WERI-Rb-1 (cell line): ENCODE measurements at regions not wholly inside any gene's neighbourhood (a gene's known extent, or its start where the extent isn't known, plus 50 kb on each side); places are given as distances from the start of the nearest gene placed in this dataset.

Experiments used
- DNase-seq: peaks from one replicate; pipeline ENCODE4 v3.0.0-alpha.2; 2020
- H3K27ac ChIP-seq: fragments of 250-450 bp; sonication (Bioruptor Pico); 2 replicates; pipeline ENCODE4 v1.5.1; 2020; ENCODE audit warnings: mild to moderate bottlenecking, moderate library complexity
- H3K27me3 ChIP-seq: fragments of 250-450 bp; sonication (Bioruptor Pico); 2 replicates; pipeline ENCODE4 v1.5.1; 2021; ENCODE audit warnings: mild to moderate bottlenecking, low read depth, moderate library complexity; ENCODE audit not compliant: insufficient read depth, severe bottlenecking
- H3K36me3 ChIP-seq: fragments of 250-450 bp; sonication (Bioruptor Pico); 2 replicates; pipeline ENCODE4 v1.5.1; 2020; ENCODE audit warnings: mild to moderate bottlenecking, moderate library complexity
- H3K4me3 ChIP-seq: 2 replicates; pipeline ENCODE4 v1.5.1; 2011; ENCODE audit warnings: low read depth, mild to moderate bottlenecking, control low read depth, low read length
- H3K9me3 ChIP-seq: fragments of 250-450 bp; sonication (Bioruptor Pico); 2 replicates; pipeline ENCODE4 v1.5.1; 2021; ENCODE audit warnings: mild to moderate bottlenecking, moderate library complexity; ENCODE audit not compliant: severe bottlenecking
- TF ChIP-seq, protein P1 (sequence below): IDR thresholded peaks from 2 replicates; pipeline ENCODE4 v1.5.1; 2011; ENCODE audit warnings: low read depth, mild to moderate bottlenecking, control low read depth, inconsistent platforms, low read length

DNA sequence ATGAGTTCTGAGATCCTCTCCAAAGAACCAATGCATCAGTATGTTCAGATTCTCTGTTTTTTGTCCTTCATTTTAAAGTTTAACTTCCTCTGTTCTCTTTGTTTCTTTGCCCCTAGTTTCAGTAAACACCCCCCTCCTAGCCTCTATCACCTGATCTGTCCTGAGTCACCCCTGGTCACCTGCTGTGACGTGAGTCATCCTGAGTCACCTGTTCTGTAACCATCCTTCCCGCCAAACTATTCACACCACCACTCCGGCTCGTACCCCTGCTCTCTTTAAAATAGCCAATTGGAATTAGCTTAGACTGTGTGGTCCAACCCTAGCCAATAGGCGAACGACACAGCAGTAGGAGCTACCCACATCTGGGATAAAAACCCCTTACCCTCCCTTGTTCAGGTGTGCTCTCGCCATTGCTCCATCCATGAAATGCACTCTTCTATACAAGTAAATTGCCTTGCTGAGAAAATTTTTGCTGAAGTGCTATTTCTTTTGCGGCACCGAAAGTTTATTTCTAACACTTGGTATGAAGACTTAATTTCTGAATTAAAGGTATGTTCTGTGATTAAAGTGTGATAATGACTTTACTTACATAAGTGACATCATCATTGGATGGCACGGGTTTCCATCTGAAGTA lies 318.4 kb downstream of the AASDHPPT start:
- Histone ChIP-seq H3K27ac (no peak overlapping the region), H3K27me3 (no peaks in the 10 kb centered on the region), H3K4me3 (no peak overlapping the region), H3K36me3 (no peaks in the 10 kb centered on the region), H3K9me3 (peaks cover 10% of the 10 kb centered on the region)
- TF ChIP-seq, protein P1, sequence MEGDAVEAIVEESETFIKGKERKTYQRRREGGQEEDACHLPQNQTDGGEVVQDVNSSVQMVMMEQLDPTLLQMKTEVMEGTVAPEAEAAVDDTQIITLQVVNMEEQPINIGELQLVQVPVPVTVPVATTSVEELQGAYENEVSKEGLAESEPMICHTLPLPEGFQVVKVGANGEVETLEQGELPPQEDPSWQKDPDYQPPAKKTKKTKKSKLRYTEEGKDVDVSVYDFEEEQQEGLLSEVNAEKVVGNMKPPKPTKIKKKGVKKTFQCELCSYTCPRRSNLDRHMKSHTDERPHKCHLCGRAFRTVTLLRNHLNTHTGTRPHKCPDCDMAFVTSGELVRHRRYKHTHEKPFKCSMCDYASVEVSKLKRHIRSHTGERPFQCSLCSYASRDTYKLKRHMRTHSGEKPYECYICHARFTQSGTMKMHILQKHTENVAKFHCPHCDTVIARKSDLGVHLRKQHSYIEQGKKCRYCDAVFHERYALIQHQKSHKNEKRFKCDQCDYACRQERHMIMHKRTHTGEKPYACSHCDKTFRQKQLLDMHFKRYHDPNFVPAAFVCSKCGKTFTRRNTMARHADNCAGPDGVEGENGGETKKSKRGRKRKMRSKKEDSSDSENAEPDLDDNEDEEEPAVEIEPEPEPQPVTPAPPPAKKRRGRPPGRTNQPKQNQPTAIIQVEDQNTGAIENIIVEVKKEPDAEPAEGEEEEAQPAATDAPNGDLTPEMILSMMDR, result no peak
- DNase-seq, result no peak

DNA sequence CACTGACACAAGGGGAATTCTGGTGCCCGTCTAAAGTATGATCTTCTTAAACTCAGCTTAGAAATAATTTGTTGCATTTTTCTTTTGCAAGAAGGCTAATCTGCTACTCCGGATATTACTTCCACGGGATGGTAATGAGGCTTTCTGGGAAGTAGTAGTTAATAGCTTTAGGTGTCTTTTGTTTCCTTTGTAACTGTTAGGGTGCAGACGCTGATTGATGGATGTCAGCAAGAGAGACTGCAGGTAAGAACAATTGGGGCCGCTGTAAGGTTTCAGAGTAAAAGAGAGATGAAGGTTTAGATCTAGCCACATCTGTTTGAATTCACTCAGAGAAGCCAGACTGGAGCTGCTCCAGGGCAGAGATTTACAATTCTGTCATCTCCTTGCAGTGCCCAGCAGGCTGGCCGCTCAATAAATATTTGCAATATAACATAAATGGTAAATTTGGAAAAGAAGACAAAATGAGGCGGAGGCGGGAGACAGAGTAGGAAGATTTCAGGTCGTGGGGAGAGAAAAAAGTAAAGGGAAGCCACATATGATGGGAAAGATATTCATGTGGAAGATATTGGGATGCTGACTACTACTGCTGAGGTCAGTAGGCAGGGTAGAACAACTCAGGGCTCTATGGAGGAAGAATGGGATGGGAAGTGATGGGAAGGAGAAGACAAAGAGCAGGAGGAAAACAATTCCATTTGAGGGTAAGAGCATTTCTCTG lies 320.5 kb downstream of the AASDHPPT start:
- H3K27me3 ChIP-seq, result no peaks in the 10 kb centered on the region
- peak overlapping the region; percentile 5; the same call in 1 of the 2 replicates for H3K27ac ChIP-seq
- H3K9me3 ChIP-seq, result peaks cover 10% of the 10 kb centered on the region
- peak; percentile 16 for DNase-seq
- TF ChIP-seq, protein P1, result no peak
- H3K4me3 ChIP-seq, result no peak overlapping the region
- H3K36me3 ChIP-seq, result no peaks in the 10 kb centered on the region

DNA sequence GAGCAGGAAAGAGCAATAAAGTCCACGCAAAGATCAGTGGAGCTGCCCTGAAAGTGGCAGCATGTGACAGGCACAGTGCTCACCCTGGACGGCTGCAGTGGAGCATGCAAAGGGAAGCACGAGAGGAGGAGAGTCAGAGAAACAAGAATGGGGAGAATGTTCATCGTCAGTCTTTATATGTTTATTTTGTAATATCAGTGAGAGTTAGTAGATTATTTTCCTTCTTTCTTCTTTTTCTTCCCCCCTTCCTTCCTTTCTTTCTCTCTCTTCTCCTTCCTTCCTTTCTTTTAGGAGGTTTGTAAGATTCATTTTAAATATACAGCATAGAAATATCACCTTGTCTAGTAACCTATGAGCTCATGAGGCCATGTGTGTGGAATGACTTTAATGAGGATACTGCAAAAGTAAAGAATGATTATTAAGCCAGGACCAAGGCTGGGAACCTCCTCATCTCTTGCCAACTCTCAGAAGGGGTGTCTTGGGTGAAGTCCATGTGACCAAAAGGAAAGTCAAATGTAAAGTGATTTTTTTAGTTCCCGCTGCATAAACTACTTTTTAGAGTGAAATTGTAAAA lies 321.1 kb downstream of the AASDHPPT start:
- no peaks in the 10 kb centered on the region for H3K27me3 ChIP-seq
- no peak for DNase-seq
- no peak overlapping the region for H3K4me3 ChIP-seq
- H3K36me3 ChIP-seq, result no peaks in the 10 kb centered on the region
- no peak overlapping the region for H3K27ac ChIP-seq
- TF ChIP-seq, protein P1, result no peak
- peaks cover 10% of the 10 kb centered on the region for H3K9me3 ChIP-seq

DNA sequence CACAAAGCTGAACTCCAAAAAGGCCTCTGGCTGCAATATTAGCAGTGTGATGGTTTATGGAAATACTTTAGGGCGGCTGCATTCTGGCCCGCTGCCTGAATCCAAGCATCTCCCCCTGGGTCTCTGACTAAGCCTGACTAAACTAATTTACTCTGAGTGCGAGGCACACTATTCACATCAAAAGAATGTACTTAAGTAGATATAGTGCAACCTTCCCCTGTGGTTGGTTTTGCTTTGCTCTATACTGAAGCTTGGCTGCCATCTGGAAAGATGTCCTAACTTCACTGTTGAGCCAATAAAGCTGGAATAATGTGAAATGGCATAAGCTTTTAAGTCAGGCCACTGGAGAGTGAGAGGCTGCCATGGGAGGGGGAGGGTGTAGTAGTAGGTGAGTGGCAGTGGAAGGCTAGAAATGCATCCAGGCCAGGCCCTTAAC lies 321.6 kb downstream of the AASDHPPT start:
- Histone ChIP-seq H3K9me3 (peaks cover 10% of the 10 kb centered on the region), H3K36me3 (no peaks in the 10 kb centered on the region), H3K27ac (no peak overlapping the region), H3K27me3 (no peaks in the 10 kb centered on the region), H3K4me3 (no peak overlapping the region)
- peak; percentile 71 for DNase-seq
- TF ChIP-seq, protein P1, result no peak

DNA sequence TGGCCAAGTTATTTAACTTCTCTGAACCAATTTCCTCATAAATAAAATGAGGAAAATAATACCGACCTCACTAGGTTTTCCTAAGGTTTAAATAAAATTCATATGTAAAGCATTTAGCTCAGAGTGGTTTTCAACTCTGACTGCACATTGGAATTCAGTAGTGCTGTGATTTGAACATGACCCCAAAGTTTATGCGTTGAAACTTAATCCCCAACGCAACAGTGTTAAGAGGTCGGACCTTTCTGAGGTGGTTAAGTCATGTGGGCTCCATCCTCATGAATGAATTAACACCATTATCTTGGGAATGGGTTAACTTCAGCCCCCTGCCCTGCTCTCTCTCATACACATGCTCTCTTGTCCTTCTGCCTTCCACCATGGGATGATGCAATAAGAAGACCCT lies 322.2 kb downstream of the AASDHPPT start:
- Histone ChIP-seq H3K27me3 (no peaks in the 10 kb centered on the region), H3K4me3 (no peak overlapping the region), H3K36me3 (no peaks in the 10 kb centered on the region), H3K27ac (no peak overlapping the region), H3K9me3 (peaks cover 10% of the 10 kb centered on the region)
- TF ChIP-seq, protein P1, result no peak
- no peak for DNase-seq
